Astrocyte (in vitro differentiated cells and primary cell): ENCODE measurements at regions not wholly inside any gene's neighbourhood (a gene's known extent, or its start where the extent isn't known, plus 50 kb on each side); places are given as distances from the start of the nearest gene placed in this dataset.

Experiments used
- DNase-seq: peaks from one replicate; pipeline ENCODE4 v3.0.0-alpha.2; 2010; ENCODE audit warnings: low read depth
- FAIRE-seq: peaks from 2 replicates; lab custom pipeline; 2011; peaks lifted over from hg19 to GRCh38; lab: Jason Lieb, UNC
- H2AFZ ChIP-seq: 2 replicates; pipeline ENCODE4 v1.6.0; 2012; ENCODE audit warnings: low read depth, low read length, inconsistent platforms
- H3K27ac ChIP-seq: 2 replicates; pipeline ENCODE4 v1.5.1; 2011; ENCODE audit warnings: low read depth, low read length, inconsistent platforms
- H3K27me3 ChIP-seq: 2 replicates; pipeline ENCODE4 v1.6.0; 2011; ENCODE audit warnings: low read length, inconsistent platforms; ENCODE audit not compliant: insufficient read depth
- H3K36me3 ChIP-seq: 2 replicates; pipeline ENCODE4 v1.5.1; 2011; ENCODE audit warnings: low read length, inconsistent platforms; ENCODE audit not compliant: insufficient read depth
- H3K4me1 ChIP-seq: 2 replicates; pipeline ENCODE4 v1.5.1; 2011; ENCODE audit warnings: low read length, inconsistent platforms; ENCODE audit not compliant: insufficient read depth
- H3K4me2 ChIP-seq: 2 replicates; pipeline ENCODE4 v1.6.0; 2012; ENCODE audit warnings: low read length, inconsistent platforms
- H3K4me3 ChIP-seq: 2 replicates; pipeline ENCODE4 v1.5.1; 2011; ENCODE audit warnings: low read depth, mild to moderate bottlenecking, low read length, inconsistent platforms; ENCODE audit not compliant: insufficient read depth
- H3K79me2 ChIP-seq: 2 replicates; pipeline ENCODE4 v1.6.0; 2012; ENCODE audit warnings: mild to moderate bottlenecking, low read length, inconsistent platforms; ENCODE audit not compliant: insufficient read depth
- H3K9ac ChIP-seq: 2 replicates; pipeline ENCODE4 v1.6.0; 2012; ENCODE audit warnings: mild to moderate bottlenecking, low read length, inconsistent platforms
- H3K9me3 ChIP-seq: 2 replicates; pipeline ENCODE4 v1.5.1; 2012; ENCODE audit warnings: low read depth, mild to moderate bottlenecking, low read length, inconsistent platforms; ENCODE audit not compliant: insufficient read depth
- H4K20me1 ChIP-seq: 2 replicates; pipeline ENCODE4 v1.6.0; 2012; ENCODE audit warnings: low read length, inconsistent platforms; ENCODE audit not compliant: insufficient read depth
- H3K27ac Mint-ChIP-seq: one replicate; pipeline ENCODE4 v1.8.0; 2021; ENCODE audit warnings: mild to moderate bottlenecking, mixed read lengths; ENCODE audit not compliant: unreplicated experiment
- H3K27me3 Mint-ChIP-seq: one replicate; pipeline ENCODE4 v1.8.0; 2021; ENCODE audit warnings: low read depth, mixed read lengths; ENCODE audit not compliant: unreplicated experiment
- H3K36me3 Mint-ChIP-seq: one replicate; pipeline ENCODE4 v1.8.0; 2021; ENCODE audit warnings: low read depth, mixed read lengths; ENCODE audit not compliant: unreplicated experiment
- H3K4me1 Mint-ChIP-seq: one replicate; pipeline ENCODE4 v1.8.0; 2021; ENCODE audit warnings: low read depth, mixed read lengths; ENCODE audit not compliant: unreplicated experiment
- H3K4me3 Mint-ChIP-seq: one replicate; pipeline ENCODE4 v1.8.0; 2021; ENCODE audit warnings: mild to moderate bottlenecking, moderate library complexity, mixed read lengths; ENCODE audit not compliant: unreplicated experiment
- H3K9me3 Mint-ChIP-seq: one replicate; pipeline ENCODE4 v1.8.0; 2021; ENCODE audit warnings: mild to moderate bottlenecking, mixed read lengths; ENCODE audit not compliant: unreplicated experiment
- CTCF ChIP-seq: IDR thresholded peaks from 2 replicates; pipeline ENCODE4 v1.5.1; 2011; ENCODE audit warnings: low read depth, mild to moderate bottlenecking, inconsistent platforms, low read length, moderate library complexity; ENCODE audit not compliant: insufficient read depth
- EZH2 ChIP-seq: IDR thresholded peaks from 2 replicates; pipeline ENCODE4 v1.6.1; 2012; ENCODE audit warnings: mild to moderate bottlenecking, low read length, inconsistent platforms; ENCODE audit not compliant: insufficient read depth

- H3K4me3 Mint-ChIP-seq: no peak overlapping the region
- Histone ChIP-seq H3K4me3 (no peak overlapping the region), H3K27ac (no peak overlapping the region), H3K27me3 (no peaks in the 10 kb centered on the region), H2AFZ (no peak overlapping the region), H3K4me1 (no peaks in the 10 kb centered on the region), H3K36me3 (no peaks in the 10 kb centered on the region), H3K9me3 (no peaks in the 10 kb centered on the region), H3K79me2 (no peaks in the 10 kb centered on the region), H3K9ac (no peak overlapping the region), H4K20me1 (no peaks in the 10 kb centered on the region), H3K4me2 (no peak overlapping the region)
- no peak overlapping the region for H3K27ac Mint-ChIP-seq
- no peaks in the 10 kb centered on the region for H3K27me3 Mint-ChIP-seq
- no peaks in the 10 kb centered on the region for H3K9me3 Mint-ChIP-seq
- FAIRE-seq (no peak), DNase-seq (no peak)
- H3K36me3 Mint-ChIP-seq: no peaks in the 10 kb centered on the region
- peaks cover 14% of the 10 kb centered on the region for H3K4me1 Mint-ChIP-seq
- TF ChIP-seq CTCF: no peak
- TF ChIP-seq EZH2: no peak
These were observed 419.9 kb downstream of the DSC3 start for GRCh38 chr18:30622635-30623034.

- Histone ChIP-seq H3K4me2 (no peak overlapping the region), H3K9ac (no peak overlapping the region), H3K4me1 (no peaks in the 10 kb centered on the region), H3K27me3 (no peaks in the 10 kb centered on the region), H3K4me3 (no peak overlapping the region), H4K20me1 (no peaks in the 10 kb centered on the region), H3K79me2 (no peaks in the 10 kb centered on the region), H3K27ac (no peak overlapping the region), H3K9me3 (no peaks in the 10 kb centered on the region), H3K36me3 (no peaks in the 10 kb centered on the region), H2AFZ (no peak overlapping the region)
- H3K9me3 Mint-ChIP-seq: no peaks in the 10 kb centered on the region
- TF ChIP-seq CTCF (no peak), EZH2 (no peak)
- no peak overlapping the region for H3K4me3 Mint-ChIP-seq
- DNase-seq (no peak), FAIRE-seq (no peak)
- peaks cover 14% of the 10 kb centered on the region for H3K4me1 Mint-ChIP-seq
- H3K27ac Mint-ChIP-seq: no peak overlapping the region
- H3K36me3 Mint-ChIP-seq: no peaks in the 10 kb centered on the region
- H3K27me3 Mint-ChIP-seq: no peaks in the 10 kb centered on the region
These were observed 420.4 kb downstream of the DSC3 start for GRCh38 chr18:30622104-30622503.

- H3K9ac ChIP-seq: no peak overlapping the region
- H3K36me3 ChIP-seq: no peaks in the 10 kb centered on the region
- FAIRE-seq: no peak
- H3K27me3 ChIP-seq: no peaks in the 10 kb centered on the region
- no peak overlapping the region for H3K27ac ChIP-seq
- no peaks in the 10 kb centered on the region for H4K20me1 ChIP-seq
- H3K4me2 ChIP-seq: no peak overlapping the region
- Mint-ChIP-seq H3K9me3 (no peaks in the 10 kb centered on the region), H3K4me1 (peaks cover 4% of the 10 kb centered on the region), H3K4me3 (no peak overlapping the region), H3K36me3 (no peaks in the 10 kb centered on the region), H3K27me3 (no peaks in the 10 kb centered on the region), H3K27ac (no peak overlapping the region)
- DNase-seq: no peak
- no peak overlapping the region for H2AFZ ChIP-seq
- no peak overlapping the region for H3K4me3 ChIP-seq
- no peaks in the 10 kb centered on the region for H3K4me1 ChIP-seq
- no peak for TF ChIP-seq EZH2
- no peaks in the 10 kb centered on the region for H3K79me2 ChIP-seq
- H3K9me3 ChIP-seq: no peaks in the 10 kb centered on the region
These were observed 424.0 kb downstream of the DSC3 start for GRCh38 chr18:30618567-30618966.
